Testis (tissue), 2 donors: ENCODE measurements at regions not wholly inside any gene's neighbourhood (a gene's known extent, or its start where the extent isn't known, plus 50 kb on each side); places are given as distances from the start of the nearest gene placed in this dataset.

ENCODE experiments used
- DNase-seq: peaks from one replicate; pipeline ENCODE4 v3.0.0-alpha.2; 2019
- H3K27ac ChIP-seq, 2 donors: fragments of 200-600 bp; sonication (generic); one replicate each; pipeline ENCODE4 v1.5.1; 2019
- H3K27me3 ChIP-seq: fragments of 200-600 bp; sonication (generic); one replicate; pipeline ENCODE4 v1.5.1; 2019
- H3K36me3 ChIP-seq: fragments of 200-600 bp; sonication (generic); one replicate; pipeline ENCODE4 v1.5.1; 2017; ENCODE audit warnings: low read depth; ENCODE audit errors: missing control alignments
- H3K4me1 ChIP-seq: fragments of 200-600 bp; sonication (generic); one replicate; pipeline ENCODE4 v1.5.1; 2019
- H3K4me3 ChIP-seq, 2 donors: fragments of 200-600 bp; sonication (generic); one replicate each; pipeline ENCODE4 v1.5.1; 2017 to 2019
- H3K9me3 ChIP-seq: fragments of 200-600 bp; sonication (generic); one replicate; pipeline ENCODE4 v1.5.1; 2017
- POLR2A ChIP-seq: fragments of 450-650 bp; IDR thresholded peaks from one replicate; pipeline ENCODE4 v1.6.1; 2017; ENCODE audit warnings: antibody characterized with exemption, mild to moderate bottlenecking, moderate library complexity
- WGBS, 2 donors: methylation state at CpG; one replicate each; pipeline ENCODE4 v1.1.5; 2018; 5-methylcytosine and 5-hydroxymethylcytosine counted together
- intact Hi-C: fragments of 100-400 bp; cut with DNase I; formaldehyde crosslinking; loops from one replicate; pipeline ENCODE4 v1.15.1; 2023; ENCODE audit warnings: low total_unique reads
- TF ChIP-seq, protein P1 (sequence below), 3 experiments: fragments of 450-650 bp in 2 of 3; fragments of 200-600 bp in 1 of 3; sonication (generic) in 1 of 3; IDR thresholded peaks; one replicate each; pipeline ENCODE4 v1.5.1; 2016 to 2019; ENCODE audit warnings: antibody characterized with exemption in 3 of 3, mild to moderate bottlenecking in 2 of 3, moderate library complexity in 1 of 3

DNA sequence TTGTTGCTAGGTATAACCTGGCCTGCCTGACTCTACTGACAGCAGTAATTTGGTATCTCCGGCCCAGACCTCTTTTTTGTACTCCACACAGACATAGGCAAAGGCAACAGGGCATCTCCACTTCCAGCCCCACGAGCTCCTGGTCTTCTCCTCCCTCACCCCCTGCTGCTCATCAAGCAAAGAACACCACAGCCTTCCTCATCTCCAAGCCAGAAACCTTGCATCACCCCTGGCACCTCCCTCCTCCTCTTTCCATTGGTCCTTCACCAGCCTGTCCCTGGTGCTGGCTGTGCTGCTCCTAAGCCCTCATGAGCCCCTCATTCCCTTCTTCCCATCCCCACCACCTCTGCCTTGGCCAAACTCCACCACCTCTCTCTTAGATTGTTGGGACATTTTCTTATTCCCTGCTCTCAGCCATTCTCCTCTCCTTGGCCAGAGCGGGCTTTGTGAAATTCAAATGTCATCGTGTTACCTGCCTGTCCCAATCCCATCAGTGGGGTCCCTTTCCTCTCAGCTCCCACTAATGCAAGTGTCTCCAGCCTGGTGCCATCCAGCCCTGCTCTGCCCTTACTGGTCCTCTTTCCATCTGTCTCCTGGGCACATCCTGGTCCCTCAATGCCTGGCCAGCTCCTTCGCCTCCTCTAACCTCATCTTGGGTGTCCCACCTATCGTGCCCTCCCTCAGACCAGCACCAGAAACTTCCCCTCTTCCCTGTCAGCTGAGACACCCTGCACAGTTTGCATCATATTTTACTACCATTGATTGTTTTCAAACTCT lies 77.4 kb downstream of the INHBB start:
- H3K27me3 ChIP-seq = no peaks in the 10 kb centered on the region
- H3K9me3 ChIP-seq = no peaks in the 10 kb centered on the region
- TF ChIP-seq POLR2A = no peak
- TF ChIP-seq, protein P1, sequence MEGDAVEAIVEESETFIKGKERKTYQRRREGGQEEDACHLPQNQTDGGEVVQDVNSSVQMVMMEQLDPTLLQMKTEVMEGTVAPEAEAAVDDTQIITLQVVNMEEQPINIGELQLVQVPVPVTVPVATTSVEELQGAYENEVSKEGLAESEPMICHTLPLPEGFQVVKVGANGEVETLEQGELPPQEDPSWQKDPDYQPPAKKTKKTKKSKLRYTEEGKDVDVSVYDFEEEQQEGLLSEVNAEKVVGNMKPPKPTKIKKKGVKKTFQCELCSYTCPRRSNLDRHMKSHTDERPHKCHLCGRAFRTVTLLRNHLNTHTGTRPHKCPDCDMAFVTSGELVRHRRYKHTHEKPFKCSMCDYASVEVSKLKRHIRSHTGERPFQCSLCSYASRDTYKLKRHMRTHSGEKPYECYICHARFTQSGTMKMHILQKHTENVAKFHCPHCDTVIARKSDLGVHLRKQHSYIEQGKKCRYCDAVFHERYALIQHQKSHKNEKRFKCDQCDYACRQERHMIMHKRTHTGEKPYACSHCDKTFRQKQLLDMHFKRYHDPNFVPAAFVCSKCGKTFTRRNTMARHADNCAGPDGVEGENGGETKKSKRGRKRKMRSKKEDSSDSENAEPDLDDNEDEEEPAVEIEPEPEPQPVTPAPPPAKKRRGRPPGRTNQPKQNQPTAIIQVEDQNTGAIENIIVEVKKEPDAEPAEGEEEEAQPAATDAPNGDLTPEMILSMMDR (IDR thresholded peaks at IDR 0.05) = no peak
- peaks cover 9% of the 10 kb centered on the region for H3K4me1 ChIP-seq
- 75 to 89% methylated on average over 6 of the region's 6 CpGs for WGBS, 2 donors
- peak; percentile 12 for DNase-seq
- H3K27ac ChIP-seq = no peak overlapping the region
- H3K36me3 ChIP-seq = no peaks in the 10 kb centered on the region
- no peak overlapping the region for H3K4me3 ChIP-seq
- intact Hi-C loops = no loop called here

DNA sequence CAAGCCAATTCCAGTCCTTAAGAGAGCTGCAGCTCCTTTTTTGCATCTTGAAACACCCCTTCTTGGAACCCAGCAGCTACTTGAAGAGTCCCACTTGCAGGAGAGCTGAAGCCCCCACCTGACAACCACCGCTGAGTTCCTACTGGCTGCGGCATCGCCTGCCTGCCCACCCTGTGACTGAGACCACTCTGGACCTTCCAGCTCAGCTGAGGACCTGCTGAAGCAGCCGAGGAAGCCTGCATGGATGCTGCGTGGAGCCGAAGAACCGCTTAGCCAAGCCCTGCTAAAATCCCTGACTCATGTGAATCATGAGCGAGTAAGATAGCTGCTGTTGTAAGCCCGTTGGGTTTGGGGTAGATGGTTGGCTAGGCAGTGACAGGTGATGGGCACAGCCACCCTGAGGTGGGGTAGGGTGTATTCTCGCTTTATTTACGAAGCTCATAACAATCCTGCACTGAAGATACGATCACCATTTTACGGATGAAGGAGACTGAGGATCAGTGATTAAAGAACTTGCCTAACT lies 78.4 kb downstream of the INHBB start:
- Histone ChIP-seq H3K27ac (no peak overlapping the region), H3K4me1 (peaks cover 9% of the 10 kb centered on the region), H3K4me3 (no peak overlapping the region), H3K9me3 (no peaks in the 10 kb centered on the region), H3K36me3 (no peaks in the 10 kb centered on the region), H3K27me3 (no peaks in the 10 kb centered on the region)
- intact Hi-C loops = no loop called here
- TF ChIP-seq, protein P1 (IDR thresholded peaks at IDR 0.05) = no peak
- no peak for TF ChIP-seq POLR2A
- DNase-seq = no peak
- WGBS, 2 donors = 90 to 96% methylated on average over 8 to 13 of the region's 13 CpGs

DNA sequence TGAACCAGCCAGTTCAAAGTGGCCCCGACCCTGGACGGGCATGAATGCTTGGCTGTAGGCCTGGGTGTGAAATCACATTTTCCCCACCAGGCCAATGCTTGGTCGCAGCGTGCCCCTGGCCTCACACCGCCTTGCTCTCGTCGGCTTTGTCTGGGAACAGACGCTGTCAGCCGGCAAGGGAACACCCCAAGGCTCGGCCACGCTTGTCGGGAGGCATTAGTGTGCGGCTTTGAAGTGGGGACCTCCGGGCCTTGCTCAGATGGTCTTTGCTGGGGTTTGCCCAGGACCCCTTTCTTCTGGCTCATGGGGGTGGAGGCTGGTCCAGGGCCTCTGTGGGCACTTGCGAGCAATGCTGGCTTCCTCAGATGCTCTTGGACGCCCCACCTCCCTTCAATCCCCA lies 79.1 kb downstream of the INHBB start:
- intact Hi-C loops = no loop called here
- Histone ChIP-seq H3K27ac (no peak overlapping the region), H3K36me3 (no peaks in the 10 kb centered on the region), H3K9me3 (no peaks in the 10 kb centered on the region), H3K4me1 (peaks cover 9% of the 10 kb centered on the region), H3K27me3 (no peaks in the 10 kb centered on the region), H3K4me3 (no peak overlapping the region)
- no peak for DNase-seq
- TF ChIP-seq, protein P1 (IDR thresholded peaks at IDR 0.05) = no peak
- no peak for TF ChIP-seq POLR2A
- WGBS, 2 donors = 95 to 96% methylated on average over 5 to 16 of the region's 16 CpGs

DNA sequence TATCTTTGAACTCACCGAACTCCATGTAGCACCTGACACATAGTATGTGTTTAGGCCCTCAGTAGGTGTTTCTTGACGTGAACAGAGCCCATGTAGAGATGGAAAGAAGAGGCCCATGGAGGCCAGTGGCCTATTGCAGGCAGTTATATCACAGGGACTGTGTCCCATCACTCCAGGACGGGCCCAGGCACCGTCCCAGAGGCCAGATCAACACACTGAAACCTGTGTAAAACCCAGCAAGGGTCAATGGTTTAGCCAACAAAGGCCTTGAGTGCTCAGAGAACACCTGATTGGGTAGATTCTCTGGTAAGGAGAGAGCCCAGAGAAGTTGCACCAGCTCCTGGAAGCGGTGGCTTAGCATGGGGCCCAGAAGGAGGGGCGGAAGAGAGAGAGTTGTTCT lies 82.8 kb downstream of the INHBB start:
- 78 to 84% methylated on average over 6 of the region's 6 CpGs for WGBS, 2 donors
- H3K36me3 ChIP-seq = no peaks in the 10 kb centered on the region
- no peak overlapping the region for H3K4me3 ChIP-seq
- no peaks in the 10 kb centered on the region for H3K4me1 ChIP-seq
- H3K9me3 ChIP-seq = no peaks in the 10 kb centered on the region
- TF ChIP-seq, protein P1 (IDR thresholded peaks at IDR 0.05) = no peak
- TF ChIP-seq POLR2A = no peak
- no peak for DNase-seq
- intact Hi-C loops = no loop called here
- H3K27ac ChIP-seq = no peak overlapping the region
- no peaks in the 10 kb centered on the region for H3K27me3 ChIP-seq
